Lung (tissue), 11 donors: ENCODE measurements at regions not wholly inside any gene's neighbourhood (a gene's known extent, or its start where the extent isn't known, plus 50 kb on each side); places are given as distances from the start of the nearest gene placed in this dataset.

ENCODE experiments used
- ATAC-seq: fragments of 200-7000 bp; cut with Tn5 transposase; one replicate; pipeline ENCODE4 v1.9.1; 2020; ENCODE audit warnings: moderate number of reproducible peaks; ENCODE audit not compliant: insufficient read depth, low FRiP score
- DNase-seq, 3 donors: peaks; one replicate each; pipeline ENCODE4 v3.0.0-alpha.2; 2013 to 2017
- H3K27ac ChIP-seq, 2 donors: one replicate each; pipeline ENCODE4 v1.5.1; 2013; ENCODE audit warnings: mild to moderate bottlenecking in 2 of 2, moderate library complexity in 2 of 2, control low read depth in 1 of 2, inconsistent platforms in 1 of 2, low read depth in 1 of 2, low read length in 1 of 2
- H3K27me3 ChIP-seq, 3 donors: one replicate each; pipeline ENCODE4 v1.5.1; 2013; ENCODE audit warnings: low read length in 2 of 3; ENCODE audit not compliant: control insufficient read depth in 3 of 3, insufficient read depth in 3 of 3
- H3K36me3 ChIP-seq, 4 donors: one replicate each; pipeline ENCODE4 v1.5.1; 2013; ENCODE audit warnings: low read length in 4 of 4, mild to moderate bottlenecking in 1 of 4, moderate library complexity in 1 of 4; ENCODE audit not compliant: control insufficient read depth in 4 of 4, insufficient read depth in 4 of 4
- H3K4me1 ChIP-seq, 5 donors: one replicate each; pipeline ENCODE4 v1.5.1; 2013; ENCODE audit warnings: low read length in 5 of 5, mild to moderate bottlenecking in 2 of 5, moderate library complexity in 1 of 5; ENCODE audit not compliant: control insufficient read depth in 5 of 5, insufficient read depth in 5 of 5
- H3K4me3 ChIP-seq: one replicate; pipeline ENCODE4 v1.5.1; 2013; ENCODE audit warnings: mild to moderate bottlenecking, control low read depth, moderate library complexity
- H3K9ac ChIP-seq, 2 donors: one replicate each; pipeline ENCODE4 v1.5.1; 2013; ENCODE audit warnings: low read length in 2 of 2, control low read depth in 1 of 2; ENCODE audit not compliant: insufficient read depth in 1 of 2
- H3K9me3 ChIP-seq, 4 donors: one replicate each; pipeline ENCODE4 v1.5.1; 2013; ENCODE audit warnings: low read length in 3 of 4, mild to moderate bottlenecking in 1 of 4, moderate library complexity in 1 of 4; ENCODE audit not compliant: control insufficient read depth in 4 of 4, insufficient read depth in 3 of 4
- WGBS, 2 donors: extraction: QIAGEN DNeasy Blood & Tissue Kit; methylation state at CpG; one replicate each; pipeline ENCODE4 v1.1.7; 2013; 5-methylcytosine and 5-hydroxymethylcytosine counted together
- TF ChIP-seq, protein P1 (sequence below): IDR thresholded peaks from 2 replicates; pipeline ENCODE4 v1.5.1; 2012; ENCODE audit warnings: mild to moderate bottlenecking; ENCODE audit errors: control extremely low read depth, extremely low read depth
- donor health status: control.
- donor health status: control.
- donor health status: Bipolar disorder and iron deficiency.
- donor health status: healthy.
- donor health status: DM: yes; HTN: yes; CAD: no.

DNA sequence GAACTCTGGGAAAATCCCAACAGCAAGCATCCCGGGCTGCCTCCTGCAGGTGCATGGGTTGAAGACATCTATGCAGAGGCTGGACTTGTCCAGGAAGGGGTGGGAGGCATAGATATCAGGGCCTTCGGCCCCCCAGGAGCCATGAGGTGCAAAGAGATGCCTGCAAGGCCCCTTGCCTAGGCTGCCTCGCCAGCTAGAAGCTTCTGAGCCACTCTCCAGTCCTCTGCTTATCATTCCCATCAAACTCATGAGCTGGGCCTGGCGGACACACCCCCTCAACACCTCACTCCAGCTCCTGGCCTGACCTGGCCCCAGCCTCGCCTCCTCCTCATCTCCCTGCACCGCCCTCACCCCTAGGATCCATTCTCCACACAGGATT, 152.4 kb upstream of the PTPN1 start:
- Histone ChIP-seq H3K27me3 (no peaks in the 10 kb centered on the region), H3K4me1 (peaks cover 0 to 62% (median 15%) of the 10 kb centered on the region in 5 donors), H3K36me3 (no peaks in the 10 kb centered on the region), H3K9ac (no peak overlapping the region), H3K27ac (no peak overlapping the region), H3K4me3 (no peak overlapping the region), H3K9me3 (no peaks in the 10 kb centered on the region)
- TF ChIP-seq, protein P1, sequence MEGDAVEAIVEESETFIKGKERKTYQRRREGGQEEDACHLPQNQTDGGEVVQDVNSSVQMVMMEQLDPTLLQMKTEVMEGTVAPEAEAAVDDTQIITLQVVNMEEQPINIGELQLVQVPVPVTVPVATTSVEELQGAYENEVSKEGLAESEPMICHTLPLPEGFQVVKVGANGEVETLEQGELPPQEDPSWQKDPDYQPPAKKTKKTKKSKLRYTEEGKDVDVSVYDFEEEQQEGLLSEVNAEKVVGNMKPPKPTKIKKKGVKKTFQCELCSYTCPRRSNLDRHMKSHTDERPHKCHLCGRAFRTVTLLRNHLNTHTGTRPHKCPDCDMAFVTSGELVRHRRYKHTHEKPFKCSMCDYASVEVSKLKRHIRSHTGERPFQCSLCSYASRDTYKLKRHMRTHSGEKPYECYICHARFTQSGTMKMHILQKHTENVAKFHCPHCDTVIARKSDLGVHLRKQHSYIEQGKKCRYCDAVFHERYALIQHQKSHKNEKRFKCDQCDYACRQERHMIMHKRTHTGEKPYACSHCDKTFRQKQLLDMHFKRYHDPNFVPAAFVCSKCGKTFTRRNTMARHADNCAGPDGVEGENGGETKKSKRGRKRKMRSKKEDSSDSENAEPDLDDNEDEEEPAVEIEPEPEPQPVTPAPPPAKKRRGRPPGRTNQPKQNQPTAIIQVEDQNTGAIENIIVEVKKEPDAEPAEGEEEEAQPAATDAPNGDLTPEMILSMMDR = no peak
- 86 to 93% methylated on average over 6 of the region's 6 CpGs for WGBS, 2 donors
- no peak for DNase-seq
- no peak for ATAC-seq

DNA sequence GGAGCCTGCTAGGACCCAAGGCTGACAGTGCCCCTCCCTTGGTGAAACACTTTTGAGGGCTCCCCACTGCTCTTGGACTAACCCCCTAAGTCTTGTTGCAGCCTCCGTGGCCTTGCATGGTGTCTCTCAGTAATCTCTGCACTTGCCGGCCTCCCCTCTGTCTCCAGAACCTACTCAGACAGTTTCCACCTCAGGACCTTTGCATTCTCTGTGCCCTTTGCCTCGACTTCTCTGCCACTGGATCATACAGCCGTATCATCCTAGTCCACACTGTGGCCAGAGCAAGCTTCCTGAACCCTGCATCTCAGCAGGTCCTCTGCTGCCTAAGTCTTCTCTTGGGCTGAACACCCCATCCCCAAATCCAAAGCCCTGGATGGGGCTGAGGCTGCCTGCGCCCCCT, 152.0 kb upstream of the PTPN1 start:
- H3K27ac ChIP-seq = no peak overlapping the region
- H3K36me3 ChIP-seq = no peaks in the 10 kb centered on the region
- peaks cover 0 to 61% (median 15%) of the 10 kb centered on the region in 5 donors for H3K4me1 ChIP-seq
- ATAC-seq = no peak
- H3K4me3 ChIP-seq = no peak overlapping the region
- 92 to 96% methylated on average over 5 of the region's 5 CpGs for WGBS, 2 donors
- TF ChIP-seq, protein P1 = no peak
- no peaks in the 10 kb centered on the region for H3K9me3 ChIP-seq
- no peak for DNase-seq
- H3K9ac ChIP-seq = no peak overlapping the region
- no peaks in the 10 kb centered on the region for H3K27me3 ChIP-seq

DNA sequence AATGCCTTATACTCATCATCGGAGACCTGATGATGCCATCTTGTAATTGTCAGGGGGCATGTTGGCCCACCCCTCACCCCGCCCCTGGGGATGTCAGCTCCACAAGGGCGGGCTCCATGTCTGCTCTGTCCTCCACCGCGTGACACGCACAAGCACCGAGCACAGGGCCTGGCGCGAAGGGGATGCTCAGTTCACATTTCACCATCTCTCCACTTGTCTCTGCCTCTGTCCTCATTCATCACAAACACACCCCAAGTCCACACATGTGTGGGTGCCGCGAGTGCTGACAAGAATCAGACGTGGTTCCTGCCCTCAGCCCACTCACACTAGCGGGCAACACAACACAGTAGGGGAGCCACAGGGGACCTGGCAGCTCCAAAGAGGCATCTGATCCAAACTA, 151.2 kb upstream of the PTPN1 start:
- DNase-seq (no peak), ATAC-seq (no peak)
- 92 to 94% methylated on average over 13 of the region's 13 CpGs for WGBS, 2 donors
- H3K4me1 ChIP-seq = peaks cover 0 to 57% (median 11%) of the 10 kb centered on the region in 5 donors
- no peaks in the 10 kb centered on the region for H3K27me3 ChIP-seq
- no peaks in the 10 kb centered on the region for H3K9me3 ChIP-seq
- no peaks in the 10 kb centered on the region for H3K36me3 ChIP-seq
- no peak overlapping the region for H3K4me3 ChIP-seq
- no peak overlapping the region for H3K27ac ChIP-seq
- H3K9ac ChIP-seq = no peak overlapping the region
- TF ChIP-seq, protein P1 = no peak

DNA sequence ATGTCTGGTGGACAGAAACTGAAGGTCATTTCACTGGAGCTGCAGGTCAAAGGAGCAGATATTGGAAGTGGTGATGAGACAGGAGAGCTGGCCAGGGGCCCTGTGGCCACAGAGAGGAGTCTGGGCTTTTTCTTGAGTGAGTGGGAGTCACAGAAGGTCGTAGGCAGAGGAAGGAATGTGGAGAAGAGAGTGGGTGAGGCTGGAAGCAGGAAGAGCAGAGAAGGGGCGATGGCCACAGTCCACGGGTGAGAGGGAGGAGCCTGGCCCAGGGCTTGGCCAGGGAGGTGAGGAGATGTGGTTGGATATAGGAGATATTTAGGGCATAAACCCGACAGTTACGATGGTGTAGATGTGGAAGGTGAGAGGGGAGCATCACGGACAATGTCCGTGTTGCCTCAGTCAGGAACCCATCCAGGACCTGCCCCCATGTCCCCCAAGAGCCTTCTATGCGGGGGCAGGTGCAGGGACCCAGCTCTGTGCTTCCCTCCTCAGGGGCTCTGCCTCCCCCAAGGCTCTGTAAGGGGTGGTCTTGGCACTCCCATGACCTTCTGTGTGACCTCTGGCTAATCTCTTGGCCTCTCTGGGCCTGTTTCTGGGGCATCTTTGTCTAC, 150.5 kb upstream of the PTPN1 start:
- DNase-seq = no peak

More for the DNA sequence above, 150.5 kb upstream of the PTPN1 start:
- peak overlapping the region in 1 of 2 donors; percentile 16 for H3K27ac ChIP-seq
- no peaks in the 10 kb centered on the region for H3K36me3 ChIP-seq
- WGBS, 2 donors = 69 to 73% methylated on average over 8 of the region's 8 CpGs
- TF ChIP-seq, protein P1 = no peak
- no peaks in the 10 kb centered on the region for H3K27me3 ChIP-seq
- H3K9ac ChIP-seq = no peak overlapping the region
- no peaks in the 10 kb centered on the region for H3K9me3 ChIP-seq
- no peak overlapping the region for H3K4me3 ChIP-seq
- peaks cover 0 to 57% (median 11%) of the 10 kb centered on the region in 5 donors for H3K4me1 ChIP-seq
- no peak for ATAC-seq
